Aorta (tissue), 5 donors: ENCODE measurements at regions not wholly inside any gene's neighbourhood (a gene's known extent, or its start where the extent isn't known, plus 50 kb on each side); places are given as distances from the start of the nearest gene placed in this dataset.
"Not testable (repeated sequence)": the region's sequence is repeated elsewhere in the genome, so short reads cannot be mapped to it uniquely, and the experiment has no call there.

ENCODE experiments used
- ATAC-seq: fragments of 200-7000 bp; cut with Tn5 transposase; one replicate; pipeline ENCODE4 v1.9.1; 2022; ENCODE audit warnings: moderate library complexity; ENCODE audit not compliant: low FRiP score
- DNase-seq, 2 donors: peaks; one replicate each; pipeline ENCODE4 v3.0.0-alpha.2; 2020
- H3K27ac ChIP-seq, 2 donors: one replicate each; pipeline ENCODE4 v1.5.1; 2013; ENCODE audit warnings: low read length in 2 of 2, mild to moderate bottlenecking in 2 of 2, moderate library complexity in 2 of 2, control low read depth in 1 of 2, inconsistent platforms in 1 of 2, low read depth in 1 of 2
- H3K27me3 ChIP-seq, 2 donors: one replicate each; pipeline ENCODE4 v1.6.1; 2013; ENCODE audit warnings: control low read depth in 1 of 2, low read length in 1 of 2, mild to moderate bottlenecking in 1 of 2, moderate library complexity in 1 of 2; ENCODE audit not compliant: insufficient read depth in 2 of 2, control insufficient read depth in 1 of 2
- H3K36me3 ChIP-seq, 2 donors: one replicate each; pipeline ENCODE4 v1.6.1; 2013; ENCODE audit warnings: control low read depth in 1 of 2, low read length in 1 of 2, mild to moderate bottlenecking in 1 of 2; ENCODE audit not compliant: insufficient read depth in 2 of 2, control insufficient read depth in 1 of 2
- H3K4me1 ChIP-seq, 2 donors: one replicate each; pipeline ENCODE4 v1.6.1; 2013; ENCODE audit warnings: low read length in 2 of 2, control low read depth in 1 of 2, mild to moderate bottlenecking in 1 of 2, moderate library complexity in 1 of 2; ENCODE audit not compliant: insufficient read depth in 2 of 2, control insufficient read depth in 1 of 2
- H3K4me3 ChIP-seq, 2 donors: one replicate each; pipeline ENCODE4 v1.5.1; 2013; ENCODE audit warnings: low read length in 2 of 2, control low read depth in 1 of 2, mild to moderate bottlenecking in 1 of 2
- H3K9me3 ChIP-seq: one replicate; pipeline ENCODE4 v1.6.1; 2013; ENCODE audit warnings: mild to moderate bottlenecking, low read length; ENCODE audit not compliant: control insufficient read depth
- WGBS, 2 donors: extraction: QIAGEN DNeasy Blood & Tissue Kit; methylation state at CpG; one replicate each; pipeline ENCODE4 v1.1.7; 2013; 5-methylcytosine and 5-hydroxymethylcytosine counted together
- intact Hi-C, 2 donors: fragments of 100-400 bp; cut with DNase I; formaldehyde crosslinking; loops; one replicate each; pipeline versions ENCODE4 v1.14.2 to v1.15.0; 2022
- donor health status: healthy with polysubstance abuse.
- donor health status: Bipolar disorder and iron deficiency.
- donor health status: DM: no; HTN: no; CAD: no.
- donor health status: DM: no; HTN: no; CAD: no.
- donor health status: DM: yes; HTN: yes; CAD: no.

DNA sequence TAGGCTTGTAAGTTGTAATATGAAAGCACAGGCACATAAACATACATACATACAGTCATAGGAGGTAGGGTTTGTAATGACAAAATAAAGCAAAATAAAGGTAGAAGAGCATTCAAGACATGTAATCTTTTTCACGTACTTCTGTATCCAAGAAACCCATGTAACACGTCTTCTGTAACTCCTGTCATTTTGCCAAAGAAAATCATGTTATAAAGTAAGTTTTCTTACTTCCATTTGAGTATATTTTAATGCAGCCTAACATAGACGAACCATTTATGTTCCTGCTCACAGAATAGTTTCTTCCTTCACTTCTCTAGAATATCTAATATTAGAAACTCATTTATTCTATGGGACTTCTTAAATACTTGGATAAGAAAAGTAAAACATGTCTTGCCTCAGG, 1884.0 kb upstream of the CELF4 start:
- Histone ChIP-seq H3K36me3 (no peaks in the 10 kb centered on the region), H3K9me3 (no peaks in the 10 kb centered on the region), H3K4me1 (no peaks in the 10 kb centered on the region), H3K27ac (no peak overlapping the region), H3K4me3 (no peak overlapping the region), H3K27me3 (no peaks in the 10 kb centered on the region)
- DNase-seq: no peak
- intact Hi-C loops: no loop called here
- 8 to 9% methylated on average over 3 of the region's 3 CpGs for WGBS, 2 donors
- no peak for ATAC-seq

DNA sequence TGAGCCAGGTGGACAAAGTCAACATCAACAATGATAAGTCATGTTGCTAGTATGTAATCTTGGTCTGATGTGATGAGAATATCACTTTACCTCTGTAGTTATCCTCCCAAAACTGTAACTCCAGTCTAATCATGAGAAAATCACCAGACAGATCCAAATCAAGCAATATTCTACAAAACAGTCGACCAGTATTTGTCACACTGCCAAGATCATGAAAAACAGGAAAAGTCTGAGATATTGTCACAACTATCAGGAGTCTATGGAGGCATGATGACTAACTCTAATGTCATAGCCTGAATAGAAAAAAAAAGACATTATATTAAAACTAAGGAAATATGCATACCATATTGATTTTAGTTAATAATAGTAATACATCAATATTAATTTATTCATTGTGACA, 1883.3 kb upstream of the CELF4 start:
- DNase-seq (no peak), ATAC-seq (no peak)
- Histone ChIP-seq H3K4me3 (no peak overlapping the region), H3K27ac (no peak overlapping the region), H3K27me3 (no peaks in the 10 kb centered on the region), H3K4me1 (no peaks in the 10 kb centered on the region), H3K9me3 (no peaks in the 10 kb centered on the region), H3K36me3 (no peaks in the 10 kb centered on the region)
- 6 to 7% methylated on average over 1 of the region's 1 CpG for whole genome bisulfite sequencing, 2 donors
- intact Hi-C loops: no loop called here

DNA sequence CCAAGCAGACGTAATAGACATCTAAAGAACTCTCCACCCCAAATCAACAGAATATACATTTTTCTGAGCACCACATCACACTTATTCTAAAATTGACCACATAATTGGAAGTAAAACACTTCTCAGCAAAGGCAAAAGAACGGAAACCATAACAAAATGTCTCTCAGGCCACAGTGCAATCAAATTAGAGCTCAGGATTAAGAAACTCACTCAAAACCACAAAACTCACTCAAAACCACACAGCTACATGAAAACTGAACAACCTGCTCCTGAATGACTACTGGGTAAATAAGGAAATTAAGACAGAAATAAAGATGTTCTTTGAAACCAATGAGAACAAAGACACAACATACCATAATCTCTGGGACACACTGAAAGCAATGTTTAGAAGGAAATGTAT, 1879.4 kb upstream of the CELF4 start:
- H3K27ac ChIP-seq, DNase-seq, H3K9me3 ChIP-seq, H3K4me3 ChIP-seq, H3K4me1 ChIP-seq, H3K36me3 ChIP-seq, H3K27me3 ChIP-seq, ATAC-seq, intact Hi-C loops: not testable (repeated sequence)
- WGBS, 2 donors: 89 to 94% methylated on average over 2 of the region's 2 CpGs

DNA sequence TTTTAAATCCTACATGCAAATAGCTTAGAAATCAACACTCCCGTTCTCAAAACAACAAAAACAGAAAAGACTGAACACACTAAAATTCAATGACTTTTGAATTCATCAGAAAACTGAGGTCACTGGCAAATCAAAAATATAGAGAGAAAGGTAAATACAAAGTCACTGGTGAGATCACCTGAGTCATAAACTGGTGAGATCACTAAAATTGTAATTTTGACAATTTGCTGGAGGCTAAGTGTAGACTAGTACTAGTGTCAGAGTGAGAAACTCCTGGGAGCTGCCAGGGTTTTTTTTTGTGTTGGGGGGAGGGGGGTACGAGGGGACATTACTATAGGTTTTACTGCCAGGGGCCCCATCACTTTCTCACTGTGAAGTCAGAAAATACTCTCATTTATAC, 1876.0 kb upstream of the CELF4 start:
- 60 to 74% methylated on average over 2 of the region's 2 CpGs for WGBS, 2 donors
- no peak overlapping the region for H3K4me3 ChIP-seq
- H3K27ac ChIP-seq: no peak overlapping the region
- ATAC-seq (no peak), DNase-seq (no peak)
- H3K27me3 ChIP-seq: no peaks in the 10 kb centered on the region
- intact Hi-C loops: no loop called here
- H3K9me3 ChIP-seq: no peaks in the 10 kb centered on the region
- H3K36me3 ChIP-seq: no peaks in the 10 kb centered on the region
- no peaks in the 10 kb centered on the region for H3K4me1 ChIP-seq

DNA sequence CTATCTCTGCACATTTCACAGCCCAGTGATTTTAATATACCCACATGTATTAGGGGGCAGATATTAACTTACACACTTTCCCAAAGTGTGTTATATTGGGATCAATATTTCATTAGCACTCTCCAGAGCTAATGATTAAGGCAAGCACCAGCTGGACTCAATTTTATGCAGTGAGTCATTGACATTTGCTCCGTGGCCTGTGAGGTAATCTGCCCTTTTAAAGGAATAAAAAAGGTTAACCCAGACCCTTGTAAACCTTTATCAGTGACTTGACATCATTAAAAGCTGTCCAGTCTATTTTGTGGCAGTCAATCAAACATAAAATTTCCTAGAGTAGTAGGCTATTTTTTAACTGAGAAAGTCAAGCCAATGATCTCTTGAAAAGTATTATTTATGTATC, 1870.4 kb upstream of the CELF4 start:
- intact Hi-C loops: no loop called here
- 32 to 48% methylated on average over 1 of the region's 1 CpG for WGBS, 2 donors

DNA sequence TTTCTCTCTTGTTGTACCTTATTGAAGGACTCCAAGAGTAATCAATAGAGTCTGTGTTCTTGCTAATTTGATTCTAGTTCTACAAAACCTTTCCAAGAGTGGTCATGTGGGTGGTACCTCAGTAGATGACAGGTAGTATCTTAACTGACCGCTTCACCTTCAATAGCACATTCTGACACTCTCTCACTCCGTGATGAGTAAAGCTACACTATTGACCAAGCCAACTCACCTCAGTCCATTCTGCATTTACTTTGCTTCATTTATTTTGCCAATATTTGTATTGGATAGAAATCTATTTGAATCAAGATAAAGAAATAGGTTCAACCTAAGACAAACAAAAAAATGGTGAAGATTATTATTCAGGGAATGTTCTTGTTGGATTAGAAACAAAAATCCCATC, 1869.6 kb upstream of the CELF4 start:
- intact Hi-C loops: no loop called here
- H3K4me3 ChIP-seq: no peak overlapping the region
- no peak for DNase-seq
- WGBS, 2 donors: 90 to 94% methylated on average over 2 of the region's 2 CpGs
- H3K4me1 ChIP-seq: no peaks in the 10 kb centered on the region
- no peaks in the 10 kb centered on the region for H3K36me3 ChIP-seq
- H3K27me3 ChIP-seq: no peaks in the 10 kb centered on the region
- ATAC-seq: no peak
- no peak overlapping the region for H3K27ac ChIP-seq
- no peaks in the 10 kb centered on the region for H3K9me3 ChIP-seq

More for the DNA sequence above, 1870.4 kb upstream of the CELF4 start:
- H3K4me1 ChIP-seq: no peaks in the 10 kb centered on the region
- ATAC-seq (no peak), DNase-seq (no peak)
- no peaks in the 10 kb centered on the region for H3K9me3 ChIP-seq
- H3K27ac ChIP-seq: no peak overlapping the region
- H3K27me3 ChIP-seq: no peaks in the 10 kb centered on the region
- H3K4me3 ChIP-seq: no peak overlapping the region
- H3K36me3 ChIP-seq: no peaks in the 10 kb centered on the region

DNA sequence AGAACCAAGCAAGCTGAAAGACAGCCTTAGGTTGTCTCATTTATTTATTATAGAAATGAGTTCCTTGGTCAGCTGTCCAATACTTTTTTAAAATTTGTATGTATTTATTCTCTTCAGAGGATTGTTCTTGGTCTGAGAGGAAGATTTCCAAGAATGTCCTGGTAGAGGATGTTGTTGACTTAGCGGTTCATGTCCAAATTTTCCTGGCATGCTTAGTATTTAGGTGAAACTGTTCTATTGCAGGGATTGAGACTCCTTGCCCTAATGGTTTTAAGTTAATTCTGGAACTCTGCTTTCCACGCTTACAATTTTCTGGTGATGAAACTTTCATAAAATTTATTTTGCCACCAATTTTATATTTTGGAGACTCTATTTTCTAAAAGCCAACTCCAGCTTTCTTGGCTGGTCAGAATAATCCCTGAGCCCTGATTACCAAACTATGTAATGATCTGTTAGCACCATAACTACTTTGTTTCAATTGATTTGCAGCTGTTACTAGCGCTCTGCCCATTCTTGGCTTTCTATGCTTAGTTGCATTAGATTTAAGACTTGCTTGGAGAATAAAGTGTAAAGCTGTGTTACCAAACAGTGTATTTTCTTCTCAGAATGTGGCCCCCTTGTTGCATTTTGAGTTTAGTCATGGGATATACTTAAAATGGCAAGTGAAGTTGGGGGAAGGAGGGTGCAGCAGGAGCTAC, 1868.8 kb upstream of the CELF4 start:
- no peaks in the 10 kb centered on the region for H3K4me1 ChIP-seq
- 62 to 66% methylated on average over 3 of the region's 3 CpGs for WGBS, 2 donors
- no peak overlapping the region for H3K27ac ChIP-seq
- no peaks in the 10 kb centered on the region for H3K27me3 ChIP-seq
- ATAC-seq (peak; percentile 68), DNase-seq (no peak)
- no peaks in the 10 kb centered on the region for H3K36me3 ChIP-seq
- H3K4me3 ChIP-seq: no peak overlapping the region
- intact Hi-C loops: no loop called here
- H3K9me3 ChIP-seq: no peaks in the 10 kb centered on the region

DNA sequence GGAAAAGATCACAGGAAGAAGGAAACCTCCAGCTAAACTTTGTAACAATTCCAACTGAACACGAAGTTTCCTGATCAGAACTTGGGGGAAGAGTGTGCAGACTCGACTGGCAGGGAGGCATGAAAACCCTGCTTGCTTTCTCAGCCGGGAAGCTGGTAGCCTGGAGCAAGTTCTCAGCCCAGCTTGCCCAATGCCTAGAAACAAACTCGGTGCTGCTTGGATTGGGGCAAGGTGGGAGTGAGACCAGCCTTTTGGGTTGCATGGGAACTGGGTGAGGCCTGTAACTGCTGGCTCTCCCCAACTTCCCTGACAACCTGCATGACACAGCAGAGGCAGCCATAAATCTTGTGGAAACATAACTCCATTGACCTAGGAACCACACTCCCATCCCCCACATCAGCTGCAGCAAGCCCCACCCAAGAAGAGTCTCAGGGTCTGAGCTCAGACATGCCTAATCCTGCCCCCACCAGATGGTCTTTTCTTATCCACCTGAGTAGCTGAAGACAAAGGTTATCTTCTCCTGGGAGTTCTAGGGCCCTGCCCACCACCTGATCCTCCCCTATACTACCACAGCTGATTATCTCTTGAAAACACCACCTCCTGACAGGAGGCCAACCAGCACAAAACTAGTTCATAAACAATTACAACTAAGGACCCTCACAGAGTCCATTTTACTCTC, 1859.7 kb upstream of the CELF4 start:
- Histone ChIP-seq H3K9me3 (no peaks in the 10 kb centered on the region), H3K4me3 (no peak overlapping the region), H3K4me1 (no peaks in the 10 kb centered on the region), H3K36me3 (no peaks in the 10 kb centered on the region), H3K27ac (no peak overlapping the region), H3K27me3 (no peaks in the 10 kb centered on the region)
- no peak for ATAC-seq
- intact Hi-C loops: no loop called here
- WGBS, 2 donors: 87 to 90% methylated on average over 4 of the region's 4 CpGs
- DNase-seq: no peak

DNA sequence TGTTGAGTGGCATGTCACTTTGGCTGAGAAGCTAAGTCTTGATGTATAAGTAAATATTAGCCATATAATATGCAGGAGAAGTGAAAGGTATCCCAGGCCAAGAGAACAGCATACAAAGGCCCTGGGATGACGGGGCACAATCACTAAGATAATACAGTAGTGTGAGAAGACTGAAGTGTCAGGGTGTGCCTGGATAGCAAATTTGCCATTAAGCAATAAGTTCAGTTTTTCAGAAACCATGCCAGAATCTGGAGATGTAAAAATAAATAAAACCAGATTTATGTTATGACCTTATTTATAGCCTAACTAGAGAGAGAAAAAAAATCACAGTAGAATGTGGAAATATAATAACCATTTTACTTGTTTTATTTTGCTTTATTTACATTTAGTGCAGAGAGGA, 1858.7 kb upstream of the CELF4 start:
- DNase-seq (no peak), ATAC-seq (no peak)
- Histone ChIP-seq H3K27me3 (no peaks in the 10 kb centered on the region), H3K4me3 (no peak overlapping the region), H3K4me1 (no peaks in the 10 kb centered on the region), H3K27ac (no peak overlapping the region), H3K36me3 (no peaks in the 10 kb centered on the region), H3K9me3 (no peaks in the 10 kb centered on the region)
- intact Hi-C loops: no loop called here
- 77 to 84% methylated on average over 1 of the region's 1 CpG for WGBS, 2 donors
